Keratinocyte (primary cell): ENCODE measurements at regions not wholly inside any gene's neighbourhood (a gene's known extent, or its start where the extent isn't known, plus 50 kb on each side); places are given as distances from the start of the nearest gene placed in this dataset.

Source experiments
- DNase-seq: peaks from one replicate; pipeline ENCODE4 v3.0.0-alpha.2; 2011; ENCODE audit warnings: low read depth, missing footprints, low spot score
- FAIRE-seq: peaks from 2 replicates; lab custom pipeline; 2011; peaks lifted over from hg19 to GRCh38; lab: Jason Lieb, UNC
- H2AFZ ChIP-seq: 2 replicates; pipeline ENCODE4 v1.6.0; 2012; ENCODE audit warnings: low read length, control low read depth, inconsistent platforms; ENCODE audit not compliant: control insufficient read depth
- H3K27ac ChIP-seq: 2 replicates; pipeline ENCODE4 v1.5.1; 2011; ENCODE audit warnings: low read length; ENCODE audit not compliant: control insufficient read depth, insufficient read depth
- H3K27me3 ChIP-seq: 3 replicates; pipeline ENCODE4 v1.6.0; 2011; ENCODE audit warnings: low read length; ENCODE audit not compliant: control insufficient read depth, insufficient read depth; ENCODE audit errors: extremely low read depth
- H3K36me3 ChIP-seq, 2 experiments: 2 replicates in 1 of 2; 3 replicates in 1 of 2; pipeline ENCODE4 v1.5.1; 2011; ENCODE audit warnings: low read length in 2 of 2, mild to moderate bottlenecking in 1 of 2; ENCODE audit not compliant: control insufficient read depth in 2 of 2, insufficient read depth in 2 of 2; ENCODE audit errors: extremely low read depth in 1 of 2
- H3K4me1 ChIP-seq: 3 replicates; pipeline ENCODE4 v1.5.1; 2011; ENCODE audit warnings: low read length; ENCODE audit not compliant: control insufficient read depth, insufficient read depth; ENCODE audit errors: extremely low read depth
- H3K4me2 ChIP-seq: 3 replicates; pipeline ENCODE4 v1.6.0; 2011; ENCODE audit warnings: low read depth, low read length; ENCODE audit not compliant: control insufficient read depth, insufficient read depth; ENCODE audit errors: extremely low read depth
- H3K4me3 ChIP-seq, 3 experiments: fragments of 200-600 bp in 1 of 3; sonication (generic) in 1 of 3; 2 replicates in 2 of 3; 3 replicates in 1 of 3; pipeline ENCODE4 v1.5.1; 2011 to 2016; ENCODE audit warnings: low read length in 3 of 3, mild to moderate bottlenecking in 3 of 3, control low read depth in 2 of 3, inconsistent platforms in 1 of 3, low read depth in 1 of 3, mixed read lengths in 1 of 3, mixed run types in 1 of 3, moderate library complexity in 1 of 3; ENCODE audit not compliant: control insufficient read depth in 2 of 3, insufficient read depth in 2 of 3; ENCODE audit errors: extremely low read depth in 1 of 3
- H3K79me2 ChIP-seq: 2 replicates; pipeline ENCODE4 v1.6.0; 2012; ENCODE audit warnings: low read length; ENCODE audit not compliant: control insufficient read depth, insufficient read depth
- H3K9ac ChIP-seq: 3 replicates; pipeline ENCODE4 v1.6.0; 2011; ENCODE audit warnings: low read length; ENCODE audit not compliant: control insufficient read depth, insufficient read depth; ENCODE audit errors: extremely low read depth
- H3K9me1 ChIP-seq: 3 replicates; pipeline ENCODE4 v1.6.0; 2011; ENCODE audit warnings: low read length; ENCODE audit not compliant: control insufficient read depth, insufficient read depth; ENCODE audit errors: extremely low read depth
- H3K9me3 ChIP-seq: 2 replicates; pipeline ENCODE4 v1.5.1; 2012; ENCODE audit warnings: low read depth, low read length; ENCODE audit not compliant: control insufficient read depth
- H4K20me1 ChIP-seq: 3 replicates; pipeline ENCODE4 v1.6.0; 2011; ENCODE audit warnings: low read length; ENCODE audit not compliant: control insufficient read depth, insufficient read depth; ENCODE audit errors: extremely low read depth
- CTCF ChIP-seq, 3 experiments: IDR thresholded peaks in 1 of 3; conservative IDR thresholded peaks in 1 of 3; optimal IDR thresholded peaks in 1 of 3; 2 replicates in 2 of 3; 3 replicates in 1 of 3; pipeline versions ENCODE3 to v1.5.1; 2011; ENCODE audit warnings: low read length in 3 of 3, mild to moderate bottlenecking in 3 of 3, moderate library complexity in 2 of 3, control low read depth in 1 of 3, inconsistent platforms in 1 of 3; ENCODE audit not compliant: insufficient read depth in 2 of 3; ENCODE audit errors: extremely low read depth in 1 of 3
- EZH2 ChIP-seq: IDR thresholded peaks from one replicate; pipeline ENCODE4 v1.6.1; 2012; ENCODE audit warnings: inconsistent platforms, mild to moderate bottlenecking, low read length, moderate library complexity
- dilution Hi-C: fragments of 300-500 bp; cut with MboI; formaldehyde crosslinking; loops from one replicate; pipeline ENCODE4 v1.7.0; 2020; ENCODE audit warnings: low sequenced_read_pairs; ENCODE audit not compliant: extremely low pct_ligation_motif_present

DNA sequence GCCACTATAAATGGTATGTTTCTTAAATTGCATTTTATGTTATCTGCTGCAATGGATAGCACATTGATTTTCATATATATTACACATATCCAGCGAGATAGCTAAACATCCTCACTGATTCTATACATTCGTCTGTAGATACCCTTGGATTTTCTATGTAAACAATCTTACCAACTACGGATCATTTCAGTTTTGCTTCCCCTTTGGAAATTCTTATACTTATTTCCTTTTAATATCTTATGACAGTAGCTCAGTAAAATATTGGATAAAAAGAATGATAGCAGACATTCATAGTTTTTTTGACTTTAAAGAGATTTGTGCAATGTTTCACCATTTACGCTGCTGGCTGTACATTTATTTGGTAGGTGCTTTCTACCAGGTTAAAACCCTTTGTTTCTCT lies 254.9 kb downstream of the SYK start:
- Histone ChIP-seq H3K27me3 (no peaks in the 10 kb centered on the region), H2AFZ (no peak overlapping the region), H3K9me3 (no peaks in the 10 kb centered on the region), H4K20me1 (no peaks in the 10 kb centered on the region), H3K4me1 (peaks cover 13% of the 10 kb centered on the region), H3K79me2 (no peaks in the 10 kb centered on the region), H3K4me2 (no peak overlapping the region), H3K9me1 (no peaks in the 10 kb centered on the region), H3K4me3 (no peak overlapping the region), H3K9ac (no peak overlapping the region), H3K27ac (no peak overlapping the region), H3K36me3 (no peaks in the 10 kb centered on the region)
- TF ChIP-seq CTCF (optimal IDR thresholded peaks at IDR 0.05 in 1 of 3, IDR thresholded peaks at IDR 0.05 in 1 of 3, conservative IDR thresholded peaks at IDR 0.05 in 1 of 3; ENCODE audit: extremely low read depth in 1 of 3, insufficient read depth in 2 of 3, low read length in 3 of 3) (no peak), EZH2 (no peak)
- dilution Hi-C loops: no loop called here
- no peak for DNase-seq
- no peak for FAIRE-seq

DNA sequence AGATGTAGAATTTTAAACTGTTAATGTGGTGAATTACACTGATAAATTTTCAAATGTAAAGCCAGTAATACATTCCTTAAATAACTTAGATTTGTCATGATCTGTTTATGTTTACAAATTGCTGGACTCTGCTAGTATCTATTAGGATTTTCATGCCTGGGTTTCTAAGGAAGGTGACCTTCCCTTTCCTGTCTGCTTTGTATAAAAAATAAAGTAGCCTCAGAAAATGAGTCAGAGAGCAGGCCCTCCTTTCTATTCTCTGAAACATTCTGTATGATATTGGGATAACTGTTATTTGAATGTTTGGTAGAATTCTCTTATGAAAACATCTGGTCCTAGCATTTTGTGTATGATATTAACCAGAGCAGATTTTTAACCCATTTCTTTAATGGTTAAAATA lies 255.3 kb downstream of the SYK start:
- Histone ChIP-seq H3K36me3 (no peaks in the 10 kb centered on the region), H3K4me2 (no peak overlapping the region), H3K4me3 (no peak overlapping the region), H4K20me1 (no peaks in the 10 kb centered on the region), H3K9me1 (no peaks in the 10 kb centered on the region), H3K27ac (no peak overlapping the region), H3K79me2 (no peaks in the 10 kb centered on the region), H3K9me3 (no peaks in the 10 kb centered on the region), H3K4me1 (peaks cover 15% of the 10 kb centered on the region), H2AFZ (no peak overlapping the region), H3K9ac (no peak overlapping the region), H3K27me3 (no peaks in the 10 kb centered on the region)
- TF ChIP-seq EZH2: no peak
- TF ChIP-seq CTCF (optimal IDR thresholded peaks at IDR 0.05 in 1 of 3, IDR thresholded peaks at IDR 0.05 in 1 of 3, conservative IDR thresholded peaks at IDR 0.05 in 1 of 3; ENCODE audit: extremely low read depth in 1 of 3, insufficient read depth in 2 of 3, low read length in 3 of 3): no peak
- DNase-seq: no peak
- FAIRE-seq: no peak
- dilution Hi-C loops: no loop called here
